ENCODE measurements at regions not wholly inside any gene's neighbourhood (a gene's known extent, or its start where the extent isn't known, plus 50 kb on each side); places are given as distances from the start of the nearest gene placed in this dataset.
A peak's percentile ranks its signal among the peaks of the same experiment; 100 is the strongest.

DNA sequence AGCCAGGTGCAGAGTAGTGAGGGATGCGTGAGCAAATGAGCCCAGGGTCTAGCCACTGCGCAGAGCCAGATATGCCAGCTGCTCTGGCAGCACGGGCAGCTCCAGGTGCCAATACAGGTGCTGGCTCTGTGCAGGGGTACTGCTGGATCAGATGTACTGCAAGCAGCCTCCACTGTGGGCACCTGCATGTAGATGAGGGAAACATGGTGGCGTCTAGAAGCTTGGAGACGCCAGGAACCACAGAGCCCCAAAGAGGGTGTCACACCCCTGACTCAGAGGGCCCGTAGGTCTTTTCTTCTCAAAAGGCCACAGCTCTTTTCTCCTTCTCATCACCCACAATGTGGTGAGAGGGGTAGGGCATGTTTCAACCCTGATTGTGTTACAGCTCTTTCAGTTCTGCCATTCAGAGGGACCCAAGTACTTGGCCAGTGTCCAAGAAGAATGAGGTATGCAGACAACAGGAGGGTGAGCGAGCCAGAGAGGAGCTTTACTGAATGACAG lies 244.4 kb upstream of the SLITRK1 start:
- Histone ChIP-seq H3K4me3 (ENCODE audit: insufficient read depth, low read depth, low read length) (no peak overlapping the region), H2AFZ (ENCODE audit: low read depth, low read length) (peak overlapping the region; percentile 37), H3K79me2 (ENCODE audit: insufficient read depth, low read length) (no peaks in the 10 kb centered on the region), H3K27me3 (ENCODE audit: insufficient read depth, low read length) (no peaks in the 10 kb centered on the region), H4K20me1 (ENCODE audit: insufficient read depth, low read length) (no peaks in the 10 kb centered on the region), H3K36me3 (ENCODE audit: insufficient read depth, low read length) (no peaks in the 10 kb centered on the region), H3K9me3 (ENCODE audit: insufficient read depth, low read depth, low read length) (peaks cover 3% of the 10 kb centered on the region), H3K9ac (ENCODE audit: low read length) (no peak overlapping the region), H3K4me1 (ENCODE audit: insufficient read depth, low read length) (no peaks in the 10 kb centered on the region), H3K27ac (ENCODE audit: low read depth, low read length) (no peak overlapping the region), H3K4me2 (ENCODE audit: low read length) (no peak overlapping the region)
- TF ChIP-seq, protein P1, sequence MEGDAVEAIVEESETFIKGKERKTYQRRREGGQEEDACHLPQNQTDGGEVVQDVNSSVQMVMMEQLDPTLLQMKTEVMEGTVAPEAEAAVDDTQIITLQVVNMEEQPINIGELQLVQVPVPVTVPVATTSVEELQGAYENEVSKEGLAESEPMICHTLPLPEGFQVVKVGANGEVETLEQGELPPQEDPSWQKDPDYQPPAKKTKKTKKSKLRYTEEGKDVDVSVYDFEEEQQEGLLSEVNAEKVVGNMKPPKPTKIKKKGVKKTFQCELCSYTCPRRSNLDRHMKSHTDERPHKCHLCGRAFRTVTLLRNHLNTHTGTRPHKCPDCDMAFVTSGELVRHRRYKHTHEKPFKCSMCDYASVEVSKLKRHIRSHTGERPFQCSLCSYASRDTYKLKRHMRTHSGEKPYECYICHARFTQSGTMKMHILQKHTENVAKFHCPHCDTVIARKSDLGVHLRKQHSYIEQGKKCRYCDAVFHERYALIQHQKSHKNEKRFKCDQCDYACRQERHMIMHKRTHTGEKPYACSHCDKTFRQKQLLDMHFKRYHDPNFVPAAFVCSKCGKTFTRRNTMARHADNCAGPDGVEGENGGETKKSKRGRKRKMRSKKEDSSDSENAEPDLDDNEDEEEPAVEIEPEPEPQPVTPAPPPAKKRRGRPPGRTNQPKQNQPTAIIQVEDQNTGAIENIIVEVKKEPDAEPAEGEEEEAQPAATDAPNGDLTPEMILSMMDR (IDR thresholded peaks at IDR 0.05; ENCODE audit: insufficient read depth, low read depth, low read length), result no peak
- Mint-ChIP-seq H3K4me3 (ENCODE audit: unreplicated experiment) (no peak overlapping the region), H3K4me1 (ENCODE audit: low read depth, unreplicated experiment) (peaks cover 5% of the 10 kb centered on the region), H3K27me3 (ENCODE audit: low read depth, unreplicated experiment) (no peaks in the 10 kb centered on the region), H3K9me3 (ENCODE audit: unreplicated experiment) (no peaks in the 10 kb centered on the region), H3K36me3 (ENCODE audit: low read depth, unreplicated experiment) (no peaks in the 10 kb centered on the region), H3K27ac (ENCODE audit: unreplicated experiment) (peak overlapping the region; percentile 3)
- FAIRE-seq, result no peak
- DNase-seq (ENCODE audit: low read depth), result peak; percentile 4

DNA sequence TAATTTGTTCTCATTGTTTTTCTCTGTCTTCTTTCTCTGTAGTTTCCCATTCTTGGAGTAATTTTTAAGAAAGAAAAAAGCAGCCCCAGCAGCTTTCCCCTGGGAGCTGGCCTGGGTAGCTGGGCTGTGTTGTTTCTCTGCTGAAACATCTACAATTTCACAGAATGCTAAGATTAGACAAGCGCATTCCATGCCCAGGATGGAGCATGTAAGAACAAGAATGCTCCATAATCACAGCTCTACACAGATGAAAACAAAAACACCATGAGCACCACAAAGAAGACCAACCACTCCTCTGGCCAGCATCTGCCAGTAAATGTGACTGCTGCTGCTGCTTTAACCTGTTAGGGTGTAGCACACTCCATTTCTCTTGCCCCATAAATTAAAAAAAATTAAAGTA lies 239.2 kb upstream of the SLITRK1 start:
- peak overlapping the region; percentile 66 for H3K27ac Mint-ChIP-seq (ENCODE audit: unreplicated experiment)
- TF ChIP-seq EZH2 (IDR thresholded peaks at IDR 0.05; ENCODE audit: insufficient read depth, low read length), result no peak
- TF ChIP-seq, protein P1 (IDR thresholded peaks at IDR 0.05; ENCODE audit: insufficient read depth, low read depth, low read length), result no peak

DNA sequence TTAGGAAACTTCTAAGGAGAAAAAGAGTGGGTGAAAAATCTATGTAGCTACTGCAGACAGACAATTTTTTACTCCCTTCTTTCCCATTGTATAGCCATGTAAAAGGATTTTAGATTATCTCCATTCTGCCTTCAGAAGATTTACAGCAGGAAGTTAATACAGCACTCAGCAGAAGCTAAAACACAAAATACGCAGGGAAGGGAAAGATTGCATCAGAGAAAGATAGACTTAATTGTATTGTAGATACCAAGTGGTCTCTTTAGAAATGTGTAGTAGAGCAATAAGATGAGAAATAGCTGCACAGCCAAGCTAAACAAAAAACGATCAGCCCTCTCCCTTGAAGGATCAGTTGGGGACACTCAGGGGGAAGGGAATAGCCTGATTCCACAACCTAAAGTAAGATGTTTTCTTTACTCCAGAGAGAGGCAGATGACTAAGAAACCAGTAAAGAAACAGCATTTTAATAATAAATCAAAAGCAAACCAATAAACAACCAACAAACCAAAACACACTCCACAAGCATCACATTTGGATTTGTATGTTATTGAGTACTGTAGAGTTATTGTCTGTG lies 236.7 kb upstream of the SLITRK1 start:
- H3K4me3 ChIP-seq (ENCODE audit: insufficient read depth, low read depth, low read length), result no peak overlapping the region
- TF ChIP-seq, protein P1 (IDR thresholded peaks at IDR 0.05; ENCODE audit: insufficient read depth, low read depth, low read length), result no peak
- H3K79me2 ChIP-seq (ENCODE audit: insufficient read depth, low read length), result no peaks in the 10 kb centered on the region
- H4K20me1 ChIP-seq (ENCODE audit: insufficient read depth, low read length), result no peaks in the 10 kb centered on the region
- no peaks in the 10 kb centered on the region for H3K27me3 Mint-ChIP-seq (ENCODE audit: low read depth, unreplicated experiment)
- no peak for DNase-seq (ENCODE audit: low read depth)
- no peaks in the 10 kb centered on the region for H3K4me1 ChIP-seq (ENCODE audit: insufficient read depth, low read length)
- H3K27ac ChIP-seq (ENCODE audit: low read depth, low read length), result no peak overlapping the region
- H3K4me1 Mint-ChIP-seq (ENCODE audit: low read depth, unreplicated experiment), result peaks cover 8% of the 10 kb centered on the region
- no peak overlapping the region for H2AFZ ChIP-seq (ENCODE audit: low read depth, low read length)
- no peak overlapping the region for H3K4me2 ChIP-seq (ENCODE audit: low read length)
- H3K9me3 Mint-ChIP-seq (ENCODE audit: unreplicated experiment), result no peaks in the 10 kb centered on the region
- H3K27me3 ChIP-seq (ENCODE audit: insufficient read depth, low read length), result no peaks in the 10 kb centered on the region
- no peak overlapping the region for H3K27ac Mint-ChIP-seq (ENCODE audit: unreplicated experiment)
- FAIRE-seq, result no peak
- no peak overlapping the region for H3K9ac ChIP-seq (ENCODE audit: low read length)
- H3K4me3 Mint-ChIP-seq (ENCODE audit: unreplicated experiment), result no peak overlapping the region
- H3K36me3 ChIP-seq (ENCODE audit: insufficient read depth, low read length), result no peaks in the 10 kb centered on the region
- H3K9me3 ChIP-seq (ENCODE audit: insufficient read depth, low read depth, low read length), result no peaks in the 10 kb centered on the region
- H3K36me3 Mint-ChIP-seq (ENCODE audit: low read depth, unreplicated experiment), result no peaks in the 10 kb centered on the region

More for the DNA sequence above, 239.2 kb upstream of the SLITRK1 start:
- Histone ChIP-seq H3K4me2 (ENCODE audit: low read length) (no peak overlapping the region), H3K36me3 (ENCODE audit: insufficient read depth, low read length) (no peaks in the 10 kb centered on the region), H4K20me1 (ENCODE audit: insufficient read depth, low read length) (no peaks in the 10 kb centered on the region), H3K9me3 (ENCODE audit: insufficient read depth, low read depth, low read length) (no peaks in the 10 kb centered on the region), H2AFZ (ENCODE audit: low read depth, low read length) (no peak overlapping the region), H3K27me3 (ENCODE audit: insufficient read depth, low read length) (no peaks in the 10 kb centered on the region), H3K27ac (ENCODE audit: low read depth, low read length) (no peak overlapping the region), H3K79me2 (ENCODE audit: insufficient read depth, low read length) (no peaks in the 10 kb centered on the region), H3K9ac (ENCODE audit: low read length) (no peak overlapping the region), H3K4me3 (ENCODE audit: insufficient read depth, low read depth, low read length) (no peak overlapping the region), H3K4me1 (ENCODE audit: insufficient read depth, low read length) (no peaks in the 10 kb centered on the region)
- FAIRE-seq (no peak), DNase-seq (ENCODE audit: low read depth) (peak; percentile 4)
- Mint-ChIP-seq H3K36me3 (ENCODE audit: low read depth, unreplicated experiment) (no peaks in the 10 kb centered on the region), H3K9me3 (ENCODE audit: unreplicated experiment) (no peaks in the 10 kb centered on the region), H3K27me3 (ENCODE audit: low read depth, unreplicated experiment) (no peaks in the 10 kb centered on the region), H3K4me1 (ENCODE audit: low read depth, unreplicated experiment) (peaks cover 8% of the 10 kb centered on the region), H3K4me3 (ENCODE audit: unreplicated experiment) (no peak overlapping the region)

All from astrocyte (in vitro differentiated cells and primary cell).